ENCODE measurements at regions not wholly inside any gene's neighbourhood (a gene's known extent, or its start where the extent isn't known, plus 50 kb on each side); places are given as distances from the start of the nearest gene placed in this dataset.

- no peak for TF ChIP-seq SMC3 (conservative IDR thresholded peaks at IDR 0.05; ENCODE audit: insufficient read depth, low read depth, low read length)
- TF ChIP-seq GABPA (tag; conservative IDR thresholded peaks at IDR 0.05; ENCODE audit: low read depth), result no peak
- no peak for TF ChIP-seq POLR2AphosphoS5 (IDR thresholded peaks at IDR 0.05; ENCODE audit: control insufficient read depth, insufficient read depth, low read depth, low read length)
- TF ChIP-seq ZC3H11A (IDR thresholded peaks at IDR 0.05; ENCODE audit: low read depth, low read length), result no peak
- TF ChIP-seq ZNF354B (CRISPR knock-in tag; IDR thresholded peaks at IDR 0.05), result no peak
- TF ChIP-seq HDAC6 (IDR thresholded peaks at IDR 0.05; ENCODE audit: low read depth, low read length), result no peak
Measured at GRCh38 chr3:66655044-66655443, 154.2 kb upstream of the LRIG1 start.
